GM23338 (cell line): ENCODE measurements at regions not wholly inside any gene's neighbourhood (a gene's known extent, or its start where the extent isn't known, plus 50 kb on each side); places are given as distances from the start of the nearest gene placed in this dataset.

Source experiments
- CREB1 ChIP-seq: fragments of 250-450 bp; sonication (Bioruptor Pico); IDR thresholded peaks from 2 replicates; pipeline ENCODE4 v1.5.0; 2020; ENCODE audit warnings: low read depth, mild to moderate bottlenecking, moderate library complexity
- ETS1 ChIP-seq: IDR thresholded peaks from 2 replicates; pipeline ENCODE4 v1.6.1; 2016; ENCODE audit warnings: antibody characterized with exemption
- EZH2 ChIP-seq: fragments of 200-600 bp; sonication (generic); IDR thresholded peaks from one replicate; pipeline ENCODE4 v1.8.0; 2017; ENCODE audit warnings: antibody characterized with exemption, mild to moderate bottlenecking, low read depth; ENCODE audit not compliant: unreplicated experiment
- EZH2phosphoT487 ChIP-seq: fragments of 200-600 bp; sonication (generic); IDR thresholded peaks from one replicate; pipeline ENCODE4 v1.8.1; 2018; ENCODE audit warnings: antibody characterized with exemption; ENCODE audit not compliant: unreplicated experiment
- JUNB ChIP-seq: IDR thresholded peaks from one replicate; pipeline ENCODE4 v1.6.1; 2016; ENCODE audit warnings: antibody characterized with exemption; ENCODE audit not compliant: unreplicated experiment
- POLR2AphosphoS5 ChIP-seq: IDR thresholded peaks from 2 replicates; pipeline ENCODE4 v1.6.1; 2016; ENCODE audit warnings: antibody characterized with exemption, low read depth
- STAT1 ChIP-seq: IDR thresholded peaks from one replicate; pipeline ENCODE4 v1.6.1; 2016; ENCODE audit warnings: antibody characterized with exemption; ENCODE audit not compliant: unreplicated experiment
- ZNF331 ChIP-seq: fragments of 250-450 bp; sonication (Bioruptor Pico); IDR thresholded peaks from 2 replicates; pipeline ENCODE4 v1.5.0; 2020; ENCODE audit warnings: low read depth, mild to moderate bottlenecking, moderate library complexity
- ZNF462 ChIP-seq: fragments of 250-450 bp; sonication (Bioruptor Pico); IDR thresholded peaks from 2 replicates; pipeline ENCODE4 v1.5.0; 2020; ENCODE audit warnings: mild to moderate bottlenecking, moderate library complexity
- TF ChIP-seq, protein P1 (sequence below), 2 experiments: fragments of 200-600 bp in 1 of 2; sonication (generic) in 1 of 2; conservative IDR thresholded peaks; 2 replicates each; pipeline versions ENCODE4 v1.5.1 to v1.6.1; 2016 to 2017; ENCODE audit warnings: antibody characterized with exemption in 2 of 2, low read depth in 2 of 2, mild to moderate bottlenecking in 2 of 2, moderate library complexity in 1 of 2
- TF ChIP-seq, protein P2 (sequence below): IDR thresholded peaks from one replicate; pipeline ENCODE4 v1.6.1; 2018; ENCODE audit warnings: antibody characterized with exemption; ENCODE audit not compliant: unreplicated experiment

GRCh38 chr18:67938660-67939059 lies 422.1 kb upstream of the DSEL start:
- TF ChIP-seq, protein P1, sequence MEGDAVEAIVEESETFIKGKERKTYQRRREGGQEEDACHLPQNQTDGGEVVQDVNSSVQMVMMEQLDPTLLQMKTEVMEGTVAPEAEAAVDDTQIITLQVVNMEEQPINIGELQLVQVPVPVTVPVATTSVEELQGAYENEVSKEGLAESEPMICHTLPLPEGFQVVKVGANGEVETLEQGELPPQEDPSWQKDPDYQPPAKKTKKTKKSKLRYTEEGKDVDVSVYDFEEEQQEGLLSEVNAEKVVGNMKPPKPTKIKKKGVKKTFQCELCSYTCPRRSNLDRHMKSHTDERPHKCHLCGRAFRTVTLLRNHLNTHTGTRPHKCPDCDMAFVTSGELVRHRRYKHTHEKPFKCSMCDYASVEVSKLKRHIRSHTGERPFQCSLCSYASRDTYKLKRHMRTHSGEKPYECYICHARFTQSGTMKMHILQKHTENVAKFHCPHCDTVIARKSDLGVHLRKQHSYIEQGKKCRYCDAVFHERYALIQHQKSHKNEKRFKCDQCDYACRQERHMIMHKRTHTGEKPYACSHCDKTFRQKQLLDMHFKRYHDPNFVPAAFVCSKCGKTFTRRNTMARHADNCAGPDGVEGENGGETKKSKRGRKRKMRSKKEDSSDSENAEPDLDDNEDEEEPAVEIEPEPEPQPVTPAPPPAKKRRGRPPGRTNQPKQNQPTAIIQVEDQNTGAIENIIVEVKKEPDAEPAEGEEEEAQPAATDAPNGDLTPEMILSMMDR (conservative IDR thresholded peaks at IDR 0.05; ENCODE audit: low read depth in 2 of 2): no peak
- TF ChIP-seq EZH2phosphoT487 (no peak), JUNB (no peak), EZH2 (no peak), ETS1 (no peak), POLR2AphosphoS5 (no peak), CREB1 (CRISPR knock-in tag) (no peak), ZNF462 (CRISPR knock-in tag) (no peak), STAT1 (no peak), ZNF331 (CRISPR knock-in tag) (no peak)
- TF ChIP-seq, protein P2, sequence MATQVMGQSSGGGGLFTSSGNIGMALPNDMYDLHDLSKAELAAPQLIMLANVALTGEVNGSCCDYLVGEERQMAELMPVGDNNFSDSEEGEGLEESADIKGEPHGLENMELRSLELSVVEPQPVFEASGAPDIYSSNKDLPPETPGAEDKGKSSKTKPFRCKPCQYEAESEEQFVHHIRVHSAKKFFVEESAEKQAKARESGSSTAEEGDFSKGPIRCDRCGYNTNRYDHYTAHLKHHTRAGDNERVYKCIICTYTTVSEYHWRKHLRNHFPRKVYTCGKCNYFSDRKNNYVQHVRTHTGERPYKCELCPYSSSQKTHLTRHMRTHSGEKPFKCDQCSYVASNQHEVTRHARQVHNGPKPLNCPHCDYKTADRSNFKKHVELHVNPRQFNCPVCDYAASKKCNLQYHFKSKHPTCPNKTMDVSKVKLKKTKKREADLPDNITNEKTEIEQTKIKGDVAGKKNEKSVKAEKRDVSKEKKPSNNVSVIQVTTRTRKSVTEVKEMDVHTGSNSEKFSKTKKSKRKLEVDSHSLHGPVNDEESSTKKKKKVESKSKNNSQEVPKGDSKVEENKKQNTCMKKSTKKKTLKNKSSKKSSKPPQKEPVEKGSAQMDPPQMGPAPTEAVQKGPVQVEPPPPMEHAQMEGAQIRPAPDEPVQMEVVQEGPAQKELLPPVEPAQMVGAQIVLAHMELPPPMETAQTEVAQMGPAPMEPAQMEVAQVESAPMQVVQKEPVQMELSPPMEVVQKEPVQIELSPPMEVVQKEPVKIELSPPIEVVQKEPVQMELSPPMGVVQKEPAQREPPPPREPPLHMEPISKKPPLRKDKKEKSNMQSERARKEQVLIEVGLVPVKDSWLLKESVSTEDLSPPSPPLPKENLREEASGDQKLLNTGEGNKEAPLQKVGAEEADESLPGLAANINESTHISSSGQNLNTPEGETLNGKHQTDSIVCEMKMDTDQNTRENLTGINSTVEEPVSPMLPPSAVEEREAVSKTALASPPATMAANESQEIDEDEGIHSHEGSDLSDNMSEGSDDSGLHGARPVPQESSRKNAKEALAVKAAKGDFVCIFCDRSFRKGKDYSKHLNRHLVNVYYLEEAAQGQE: no peak
